NT2/D1 (cell line): ENCODE measurements at regions not wholly inside any gene's neighbourhood (a gene's known extent, or its start where the extent isn't known, plus 50 kb on each side); places are given as distances from the start of the nearest gene placed in this dataset.

Source experiments
- SUZ12 ChIP-seq: IDR thresholded peaks from 2 replicates; pipeline ENCODE4 v1.6.1; 2011; ENCODE audit not compliant: insufficient read length, insufficient read depth; ENCODE audit errors: extremely low read depth
- YY1 ChIP-seq: IDR thresholded peaks from 2 replicates; pipeline ENCODE4 v1.6.1; 2011; ENCODE audit not compliant: insufficient read length, insufficient read depth
- ZNF274 ChIP-seq: IDR thresholded peaks from 2 replicates; pipeline ENCODE4 v1.6.1; 2011; ENCODE audit warnings: mild to moderate bottlenecking, low read depth, low read length

DNA sequence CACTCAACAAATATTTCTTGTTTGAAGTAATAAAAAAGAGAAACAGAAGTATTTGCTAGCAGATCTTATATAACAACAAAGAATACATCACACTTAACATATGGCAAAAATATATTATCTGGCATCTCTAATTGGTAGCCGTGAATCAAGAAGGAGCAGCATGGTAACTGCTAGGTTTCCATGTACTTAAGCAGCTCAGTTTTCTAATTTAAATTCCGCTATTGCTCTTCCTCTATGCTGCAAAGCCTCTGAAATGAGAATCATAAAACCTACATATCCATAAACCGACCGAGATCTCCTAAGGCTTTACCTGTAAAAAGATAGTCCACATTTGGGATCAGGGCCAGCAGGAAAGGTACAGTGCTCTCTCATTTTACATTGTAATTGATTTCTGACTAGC is 76.6 kb upstream of the PTPRZ1 start:
- TF ChIP-seq ZNF274 (no peak), YY1 (no peak), SUZ12 (no peak)
